ENCODE measurements at regions not wholly inside any gene's neighbourhood (a gene's known extent, or its start where the extent isn't known, plus 50 kb on each side); places are given as distances from the start of the nearest gene placed in this dataset.
"Not testable (repeated sequence)": the region's sequence is repeated elsewhere in the genome, so short reads cannot be mapped to it uniquely, and the experiment has no call there.

DNA sequence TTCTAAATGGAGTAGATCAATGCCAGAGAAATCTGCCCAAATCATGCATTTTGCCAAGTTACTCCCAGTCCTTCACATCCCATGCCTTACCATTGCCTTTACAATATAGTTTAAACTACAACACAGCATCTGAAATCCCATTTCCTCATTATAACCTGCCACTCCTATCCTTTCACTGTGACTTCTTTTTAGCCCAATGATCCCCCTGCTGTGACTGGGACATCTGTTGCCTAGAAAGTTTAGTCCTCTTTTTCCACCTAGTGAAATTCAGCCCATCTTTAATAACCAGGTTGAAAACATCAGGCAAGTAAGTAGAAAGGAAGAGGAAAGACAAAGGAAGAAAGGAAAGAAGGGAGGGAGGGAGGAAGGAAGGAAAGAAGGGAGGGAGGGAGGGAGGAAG is 627.9 kb upstream of the ZNF385D start:
- no peak for DNase-seq (ENCODE audit: low read depth)
- TF ChIP-seq, protein P1, sequence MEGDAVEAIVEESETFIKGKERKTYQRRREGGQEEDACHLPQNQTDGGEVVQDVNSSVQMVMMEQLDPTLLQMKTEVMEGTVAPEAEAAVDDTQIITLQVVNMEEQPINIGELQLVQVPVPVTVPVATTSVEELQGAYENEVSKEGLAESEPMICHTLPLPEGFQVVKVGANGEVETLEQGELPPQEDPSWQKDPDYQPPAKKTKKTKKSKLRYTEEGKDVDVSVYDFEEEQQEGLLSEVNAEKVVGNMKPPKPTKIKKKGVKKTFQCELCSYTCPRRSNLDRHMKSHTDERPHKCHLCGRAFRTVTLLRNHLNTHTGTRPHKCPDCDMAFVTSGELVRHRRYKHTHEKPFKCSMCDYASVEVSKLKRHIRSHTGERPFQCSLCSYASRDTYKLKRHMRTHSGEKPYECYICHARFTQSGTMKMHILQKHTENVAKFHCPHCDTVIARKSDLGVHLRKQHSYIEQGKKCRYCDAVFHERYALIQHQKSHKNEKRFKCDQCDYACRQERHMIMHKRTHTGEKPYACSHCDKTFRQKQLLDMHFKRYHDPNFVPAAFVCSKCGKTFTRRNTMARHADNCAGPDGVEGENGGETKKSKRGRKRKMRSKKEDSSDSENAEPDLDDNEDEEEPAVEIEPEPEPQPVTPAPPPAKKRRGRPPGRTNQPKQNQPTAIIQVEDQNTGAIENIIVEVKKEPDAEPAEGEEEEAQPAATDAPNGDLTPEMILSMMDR (IDR thresholded peaks at IDR 0.05; ENCODE audit: insufficient read depth, low read depth, low read length, missing control alignments), result no peak
- no peak overlapping the region for H3K4me3 ChIP-seq (ENCODE audit: low read depth, low read length)

DNA sequence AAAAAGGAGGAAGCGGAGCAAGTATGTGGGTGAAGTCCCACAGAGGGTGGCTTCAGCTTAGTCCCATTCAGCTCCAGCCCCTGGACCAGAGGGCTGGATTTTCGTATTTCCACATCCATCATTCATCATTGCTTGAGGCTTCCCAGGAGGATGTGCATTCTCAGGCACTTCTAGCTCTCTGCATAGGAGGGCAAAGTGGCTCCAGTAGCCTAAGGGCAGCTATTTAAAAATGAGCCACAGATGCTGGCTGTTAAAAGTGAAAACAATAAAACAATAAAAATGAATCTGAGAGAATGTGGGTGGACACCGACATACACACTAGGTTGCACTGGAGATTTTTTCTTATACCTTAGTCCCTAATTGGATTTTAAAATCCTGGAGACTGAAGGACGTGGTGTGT is 629.2 kb upstream of the ZNF385D start:
- TF ChIP-seq, protein P1 (IDR thresholded peaks at IDR 0.05; ENCODE audit: insufficient read depth, low read depth, low read length, missing control alignments), result no peak
- DNase-seq (ENCODE audit: low read depth), result no peak
- no peak overlapping the region for H3K4me3 ChIP-seq (ENCODE audit: low read depth, low read length)

DNA sequence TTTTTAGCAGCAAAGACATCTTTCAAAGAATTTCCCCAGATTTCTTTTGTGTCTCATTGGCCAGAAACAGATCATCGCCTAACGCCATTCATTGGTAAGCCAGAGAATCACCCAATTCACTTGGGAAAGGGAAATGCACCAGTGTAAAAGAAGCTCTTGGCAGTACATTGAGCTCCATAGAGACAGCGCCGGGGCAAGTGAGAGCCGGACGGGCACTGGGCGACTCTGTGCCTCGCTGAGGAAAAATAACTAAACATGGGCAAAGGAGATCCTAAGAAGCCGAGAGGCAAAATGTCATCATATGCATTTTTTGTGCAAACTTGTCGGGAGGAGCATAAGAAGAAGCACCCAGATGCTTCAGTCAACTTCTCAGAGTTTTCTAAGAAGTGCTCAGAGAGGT is 630.6 kb upstream of the ZNF385D start:
- not testable (repeated sequence) for H3K4me3 ChIP-seq (ENCODE audit: low read depth, low read length)
- DNase-seq (ENCODE audit: low read depth), result peak; percentile 4

DNA sequence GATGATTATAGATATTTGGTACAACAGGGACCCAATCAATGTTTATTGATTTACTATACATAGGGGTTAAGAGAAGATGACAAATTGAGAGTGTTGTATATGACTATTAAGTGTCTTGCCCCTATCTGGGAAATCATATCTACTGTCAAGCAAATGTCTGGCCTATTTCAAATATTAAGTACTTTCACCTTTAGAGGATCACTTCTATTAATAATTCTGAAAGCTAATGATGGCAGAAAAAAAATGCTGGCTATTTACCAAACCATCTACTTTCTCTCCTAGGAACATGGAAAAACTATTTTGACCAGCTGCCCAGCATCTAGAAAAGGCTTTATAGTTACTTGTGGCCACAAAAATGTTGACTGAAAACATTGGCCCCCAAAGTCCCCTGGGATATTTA is 632.3 kb upstream of the ZNF385D start:
- H3K4me3 ChIP-seq (ENCODE audit: low read depth, low read length), result no peak overlapping the region

DNA sequence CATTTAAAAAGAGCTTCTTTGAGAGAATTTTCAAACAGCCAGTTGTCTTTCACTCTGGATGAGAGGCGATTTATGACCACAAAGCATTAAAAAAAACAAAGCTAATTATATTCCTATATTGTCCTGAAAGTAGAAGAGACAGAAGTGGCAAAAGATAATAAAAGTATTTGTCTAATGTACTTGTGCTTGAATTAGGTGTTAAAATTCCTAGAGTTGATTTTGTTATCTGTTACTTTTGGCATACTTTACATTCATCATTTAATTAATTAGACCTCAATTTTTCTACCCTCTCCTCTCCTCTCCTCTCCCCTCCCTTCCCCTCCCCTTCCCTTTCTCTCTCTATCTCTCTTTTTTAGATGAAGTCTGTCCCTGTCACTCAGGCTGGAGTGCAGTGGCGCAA is 635.1 kb upstream of the ZNF385D start:
- H3K4me3 ChIP-seq (ENCODE audit: low read depth, low read length), result no peak overlapping the region
- DNase-seq (ENCODE audit: low read depth), result no peak
- TF ChIP-seq, protein P1 (IDR thresholded peaks at IDR 0.05; ENCODE audit: insufficient read depth, low read depth, low read length, missing control alignments), result no peak

More for the DNA sequence above, 632.3 kb upstream of the ZNF385D start:
- DNase-seq (ENCODE audit: low read depth), result no peak
- TF ChIP-seq, protein P1 (IDR thresholded peaks at IDR 0.05; ENCODE audit: insufficient read depth, low read depth, low read length, missing control alignments), result no peak

DNA sequence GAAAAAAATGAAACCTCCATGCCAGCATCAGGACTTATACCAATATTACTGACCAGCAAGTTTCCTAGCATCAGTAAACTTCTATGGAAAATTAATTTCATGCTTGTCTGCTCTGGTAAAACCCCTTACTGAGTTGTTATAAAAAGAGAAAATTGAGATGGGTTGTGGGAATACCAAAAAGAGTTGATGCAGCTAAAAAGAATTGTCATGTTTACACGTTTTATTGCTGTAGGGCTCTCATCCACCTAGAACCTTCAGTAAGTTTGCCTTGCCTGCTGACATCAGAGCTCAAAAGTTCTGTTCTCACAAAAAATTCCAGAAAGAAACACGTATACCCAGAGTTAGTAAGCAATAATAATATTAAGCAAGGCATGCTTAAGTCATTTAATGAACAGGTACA is 641.3 kb upstream of the ZNF385D start:
- no peak overlapping the region for H3K4me3 ChIP-seq (ENCODE audit: low read depth, low read length)
- TF ChIP-seq, protein P1 (IDR thresholded peaks at IDR 0.05; ENCODE audit: insufficient read depth, low read depth, low read length, missing control alignments), result no peak
- DNase-seq (ENCODE audit: low read depth), result no peak

DNA sequence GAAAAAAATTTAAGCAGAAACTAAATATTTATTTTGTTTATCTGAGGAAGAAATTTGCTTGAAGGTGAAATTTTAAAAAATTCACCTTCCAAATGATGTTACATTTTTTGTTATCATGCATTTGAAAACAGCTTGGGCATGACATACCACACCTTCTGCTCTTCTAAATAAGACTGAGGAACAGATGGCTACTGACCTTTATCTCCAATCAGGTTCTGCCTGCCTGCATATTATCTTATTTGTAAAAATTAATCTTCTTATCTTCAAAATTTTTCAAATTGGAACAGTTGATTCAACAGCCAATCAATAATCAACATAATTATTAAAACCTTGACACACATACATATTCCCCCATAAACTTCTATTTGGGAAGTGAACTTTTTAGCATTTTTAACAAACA is 641.8 kb upstream of the ZNF385D start:
- TF ChIP-seq, protein P1 (IDR thresholded peaks at IDR 0.05; ENCODE audit: insufficient read depth, low read depth, low read length, missing control alignments), result no peak
- no peak overlapping the region for H3K4me3 ChIP-seq (ENCODE audit: low read depth, low read length)
- no peak for DNase-seq (ENCODE audit: low read depth)
